A673 (cell line): ENCODE measurements at regions not wholly inside any gene's neighbourhood (a gene's known extent, or its start where the extent isn't known, plus 50 kb on each side); places are given as distances from the start of the nearest gene placed in this dataset.

ENCODE experiments used
- BruUV-seq: library from RNA; stranded (reverse); fragments of 400-500 nt; replicated peaks from 2 replicates; lab custom pipeline; 2021; lab: Mats Ljungman, UMichigan
- CTCF ChIA-PET: fragments of 300-600 bp; sonication (Branson Sonifier 250); formaldehyde crosslinking; loops from one replicate; lab custom pipeline; 2022; ENCODE audit warnings: antibody characterized with exemption; lab: Charles Lee
- POLR2A ChIA-PET: fragments of 300-600 bp; sonication (Branson Sonifier 250); formaldehyde crosslinking; loops from one replicate; lab custom pipeline; 2022; ENCODE audit warnings: antibody characterized with exemption; ENCODE audit not compliant: low non-redundant PET; lab: Charles Lee
- DNase-seq: peaks from one replicate; pipeline ENCODE4 v3.0.0-alpha.2; 2015; ENCODE audit warnings: low spot score
- H3K27ac ChIP-seq: fragments of 200-600 bp; sonication (generic); 2 replicates; pipeline ENCODE4 v1.5.1; 2016; ENCODE audit warnings: mixed run types, low read depth, mild to moderate bottlenecking, mixed read lengths, antibody characterized with exemption, low read length; ENCODE audit not compliant: poor library complexity, severe bottlenecking
- H3K27me3 ChIP-seq: fragments of 200-600 bp; sonication (generic); replicated peaks from 2 replicates; pipeline ENCODE4 v1.6.1; 2017; ENCODE audit warnings: mixed run types, low read depth, mild to moderate bottlenecking, mixed read lengths, antibody characterized with exemption, low read length; ENCODE audit not compliant: insufficient read depth, poor library complexity
- H3K36me3 ChIP-seq: fragments of 200-600 bp; sonication (generic); 2 replicates; pipeline ENCODE4 v1.6.1; 2016; ENCODE audit warnings: mixed run types, mild to moderate bottlenecking, mixed read lengths, antibody characterized with exemption, low read length; ENCODE audit not compliant: insufficient read depth, poor library complexity, severe bottlenecking
- H3K4me1 ChIP-seq: fragments of 200-600 bp; sonication (generic); 2 replicates; pipeline ENCODE4 v1.6.1; 2017; ENCODE audit warnings: mixed run types, mild to moderate bottlenecking, mixed read lengths, antibody characterized with exemption, low read length; ENCODE audit not compliant: insufficient read depth, poor library complexity, severe bottlenecking
- H3K4me3 ChIP-seq: fragments of 200-600 bp; sonication (generic); 2 replicates; pipeline ENCODE4 v1.5.1; 2016; ENCODE audit warnings: low read depth, mixed run types, mild to moderate bottlenecking, mixed read lengths, low read length; ENCODE audit not compliant: poor library complexity, severe bottlenecking
- H3K9me3 ChIP-seq: fragments of 200-600 bp; sonication (generic); 2 replicates; pipeline ENCODE4 v1.6.1; 2016; ENCODE audit warnings: mixed run types, low read depth, mild to moderate bottlenecking, mixed read lengths, antibody characterized with exemption, low read length; ENCODE audit not compliant: poor library complexity, severe bottlenecking
- CTCF ChIP-seq: fragments of 300-800, 200-600 bp; sonication (generic); conservative IDR thresholded peaks from 2 replicates; pipeline ENCODE4 v1.5.1; 2017; ENCODE audit warnings: low read depth, mild to moderate bottlenecking, antibody characterized with exemption, low read length, moderate library complexity, mixed read lengths
- EZH2 ChIP-seq: fragments of 200-600 bp; sonication (generic); IDR thresholded peaks from 2 replicates; pipeline ENCODE4 v1.6.1; 2017; ENCODE audit warnings: borderline replicate concordance, low read depth, mild to moderate bottlenecking, mixed read lengths, antibody characterized with exemption, low read length; ENCODE audit not compliant: poor library complexity, severe bottlenecking
- intact Hi-C: fragments of 100-400 bp; cut with micrococcal nuclease; formaldehyde crosslinking; loops from one replicate; pipeline ENCODE4 v1.10.0; 2022; ENCODE audit not compliant: unreplicated experiment

- CTCF ChIA-PET = no interaction called here
- POLR2A ChIA-PET = no interaction called here
- no peak for DNase-seq
- H3K27me3 ChIP-seq = peaks cover 21% of the 10 kb centered on the region
- H3K27ac ChIP-seq = no peak overlapping the region
- H3K9me3 ChIP-seq = no peaks in the 10 kb centered on the region
- BruUV-seq = no TSS peak
- H3K36me3 ChIP-seq = no peaks in the 10 kb centered on the region
- H3K4me1 ChIP-seq = no peaks in the 10 kb centered on the region
- no peak for TF ChIP-seq CTCF
- no peak for TF ChIP-seq EZH2
- intact Hi-C loops = no loop called here
- no peak overlapping the region for H3K4me3 ChIP-seq
Observed at GRCh38 chr16:73724503-73724902, 572.1 kb upstream of the PSMD7 start.

DNA sequence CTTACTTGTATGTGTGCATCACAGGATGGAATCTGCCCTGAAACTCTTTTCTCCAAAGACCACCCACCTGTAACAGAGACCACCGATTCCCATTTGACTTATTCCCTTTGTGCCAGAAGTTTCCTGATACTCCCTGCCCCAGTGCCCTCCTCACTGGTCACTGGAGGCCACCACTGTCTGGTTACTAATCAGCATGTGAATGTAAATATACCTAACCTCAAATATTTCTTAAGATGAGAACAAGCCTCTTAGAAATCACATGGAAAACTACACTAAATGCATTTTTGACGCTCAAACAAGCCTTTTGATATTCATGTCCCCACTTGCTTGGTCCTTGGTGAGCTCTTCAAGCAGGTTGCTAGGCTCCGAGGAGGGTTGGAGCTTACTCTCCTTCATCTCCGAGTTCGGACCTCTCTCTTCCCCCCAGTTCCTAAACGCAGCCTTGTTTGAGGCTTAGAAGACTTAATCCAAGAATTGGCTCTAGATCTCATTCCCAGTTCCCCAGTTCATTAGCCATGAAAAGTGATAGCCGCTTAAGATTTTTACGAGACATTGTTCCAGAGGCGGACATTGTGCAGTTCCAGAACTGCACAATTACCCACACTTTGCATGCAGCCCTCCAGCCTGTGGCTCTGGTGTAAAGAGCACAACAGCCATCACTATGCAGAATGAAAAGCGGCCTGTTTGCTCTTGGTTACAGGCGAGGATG lies 579.2 kb upstream of the PSMD7 start:
- no TSS peak for BruUV-seq

DNA sequence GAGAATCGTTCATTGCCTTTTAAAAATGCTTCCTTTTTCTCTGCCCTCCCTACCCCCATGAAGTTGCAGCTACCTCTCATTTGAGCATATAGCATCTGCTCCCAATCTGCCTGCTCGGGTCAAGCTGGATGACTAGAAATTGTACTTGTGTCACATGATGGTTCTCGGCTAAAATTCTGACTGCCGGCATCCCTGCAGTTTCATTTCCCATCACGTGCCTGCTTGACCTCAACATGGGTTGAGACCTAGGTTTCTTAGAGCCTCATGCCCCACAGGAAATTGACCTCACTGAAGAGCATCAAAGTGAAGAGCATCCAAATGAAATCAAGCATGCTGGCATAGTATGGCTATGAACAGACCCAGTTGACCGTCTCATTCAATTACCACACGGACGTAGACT lies 581.6 kb upstream of the PSMD7 start:
- ChIA-PET CTCF (no interaction called here), POLR2A (no interaction called here)
- TF ChIP-seq CTCF (no peak), EZH2 (no peak)
- intact Hi-C loops = loop anchor here (5.0 to 10.0 kb wide), 4 partner anchors 160 to 560 kb away; no protein-coding TSS in a partner anchor
- H3K36me3 ChIP-seq = no peaks in the 10 kb centered on the region
- H3K27me3 ChIP-seq = peaks cover 6% of the 10 kb centered on the region
- H3K4me3 ChIP-seq = no peak overlapping the region
- no peaks in the 10 kb centered on the region for H3K4me1 ChIP-seq
- no peaks in the 10 kb centered on the region for H3K9me3 ChIP-seq
- BruUV-seq = no TSS peak
- no peak overlapping the region for H3K27ac ChIP-seq
- no peak for DNase-seq

More for the DNA sequence above, 579.2 kb upstream of the PSMD7 start:
- intact Hi-C loops = loop anchor here (10.0 kb wide), 3 partner anchors 157 to 557 kb away; no protein-coding TSS in a partner anchor
- POLR2A ChIA-PET = no interaction called here
- H3K36me3 ChIP-seq = no peaks in the 10 kb centered on the region
- CTCF ChIA-PET = no interaction called here
- no peak overlapping the region for H3K27ac ChIP-seq
- H3K9me3 ChIP-seq = no peaks in the 10 kb centered on the region
- H3K27me3 ChIP-seq = peaks cover 21% of the 10 kb centered on the region
- TF ChIP-seq EZH2 = no peak
- no peak for TF ChIP-seq CTCF
- H3K4me3 ChIP-seq = no peak overlapping the region
- no peak for DNase-seq
- no peaks in the 10 kb centered on the region for H3K4me1 ChIP-seq
